ENCODE measurements at regions not wholly inside any gene's neighbourhood (a gene's known extent, or its start where the extent isn't known, plus 50 kb on each side); places are given as distances from the start of the nearest gene placed in this dataset.

- no peak overlapping the region for H3K4me3 Mint-ChIP-seq (ENCODE audit: unreplicated experiment)
- H3K4me1 Mint-ChIP-seq (ENCODE audit: unreplicated experiment): peaks cover 7% of the 10 kb centered on the region
These were observed 198.0 kb upstream of the FOXN2 start for GRCh38 chr2:48116497-48116896.

GRCh38 chr2:48118895-48119294 is 195.6 kb upstream of the FOXN2 start:
- no peaks in the 10 kb centered on the region for H3K36me3 Mint-ChIP-seq (ENCODE audit: unreplicated experiment)
- no peak for TF ChIP-seq CTCF (IDR thresholded peaks at IDR 0.05)

More at GRCh38 chr2:48116497-48116896, 198.0 kb upstream of the FOXN2 start:
- no peak for DNase-seq (ENCODE audit: extremely low spot score, unreplicated experiment)
- no peak for TF ChIP-seq CTCF (IDR thresholded peaks at IDR 0.05)
- no peaks in the 10 kb centered on the region for H3K9me3 Mint-ChIP-seq (ENCODE audit: unreplicated experiment)
- H3K27me3 Mint-ChIP-seq (ENCODE audit: unreplicated experiment): no peaks in the 10 kb centered on the region
- H3K36me3 Mint-ChIP-seq (ENCODE audit: unreplicated experiment): no peaks in the 10 kb centered on the region
- no peak overlapping the region for H3K27ac Mint-ChIP-seq (ENCODE audit: unreplicated experiment)

GRCh38 chr2:48120112-48120511 is 194.4 kb upstream of the FOXN2 start:
- no peak for TF ChIP-seq CTCF (IDR thresholded peaks at IDR 0.05)
- Mint-ChIP-seq H3K9me3 (ENCODE audit: unreplicated experiment) (no peaks in the 10 kb centered on the region), H3K36me3 (ENCODE audit: unreplicated experiment) (no peaks in the 10 kb centered on the region), H3K4me1 (ENCODE audit: unreplicated experiment) (no peaks in the 10 kb centered on the region), H3K27ac (ENCODE audit: unreplicated experiment) (no peak overlapping the region), H3K4me3 (ENCODE audit: unreplicated experiment) (no peak overlapping the region), H3K27me3 (ENCODE audit: unreplicated experiment) (no peaks in the 10 kb centered on the region)
- no peak for DNase-seq (ENCODE audit: extremely low spot score, unreplicated experiment)

More at GRCh38 chr2:48118895-48119294, 195.6 kb upstream of the FOXN2 start:
- H3K27ac Mint-ChIP-seq (ENCODE audit: unreplicated experiment): no peak overlapping the region
- no peak overlapping the region for H3K4me3 Mint-ChIP-seq (ENCODE audit: unreplicated experiment)
- no peaks in the 10 kb centered on the region for H3K9me3 Mint-ChIP-seq (ENCODE audit: unreplicated experiment)
- no peaks in the 10 kb centered on the region for H3K27me3 Mint-ChIP-seq (ENCODE audit: unreplicated experiment)
- H3K4me1 Mint-ChIP-seq (ENCODE audit: unreplicated experiment): no peaks in the 10 kb centered on the region
- DNase-seq (ENCODE audit: extremely low spot score, unreplicated experiment): no peak

GRCh38 chr2:48120759-48121242 is 193.7 kb upstream of the FOXN2 start:
- no peaks in the 10 kb centered on the region for H3K4me1 Mint-ChIP-seq (ENCODE audit: unreplicated experiment)
- H3K27ac Mint-ChIP-seq (ENCODE audit: unreplicated experiment): no peak overlapping the region
- no peaks in the 10 kb centered on the region for H3K27me3 Mint-ChIP-seq (ENCODE audit: unreplicated experiment)
- TF ChIP-seq CTCF (IDR thresholded peaks at IDR 0.05): no peak
- H3K36me3 Mint-ChIP-seq (ENCODE audit: unreplicated experiment): no peaks in the 10 kb centered on the region
- no peak for DNase-seq (ENCODE audit: extremely low spot score, unreplicated experiment)
- H3K4me3 Mint-ChIP-seq (ENCODE audit: unreplicated experiment): no peak overlapping the region
- H3K9me3 Mint-ChIP-seq (ENCODE audit: unreplicated experiment): no peaks in the 10 kb centered on the region

GRCh38 chr2:48122166-48122565 is 192.3 kb upstream of the FOXN2 start:
- TF ChIP-seq CTCF (IDR thresholded peaks at IDR 0.05): no peak
- DNase-seq (ENCODE audit: extremely low spot score, unreplicated experiment): no peak
- Mint-ChIP-seq H3K4me3 (ENCODE audit: unreplicated experiment) (no peak overlapping the region), H3K27ac (ENCODE audit: unreplicated experiment) (no peak overlapping the region), H3K36me3 (ENCODE audit: unreplicated experiment) (no peaks in the 10 kb centered on the region), H3K9me3 (ENCODE audit: unreplicated experiment) (no peaks in the 10 kb centered on the region), H3K27me3 (ENCODE audit: unreplicated experiment) (no peaks in the 10 kb centered on the region), H3K4me1 (ENCODE audit: unreplicated experiment) (no peaks in the 10 kb centered on the region)

Measured in osteocyte (in vitro differentiated cells).